HG03520 (cell line): ENCODE measurements at regions not wholly inside any gene's neighbourhood (a gene's known extent, or its start where the extent isn't known, plus 50 kb on each side); places are given as distances from the start of the nearest gene placed in this dataset.

ENCODE experiments used
- ATAC-seq: cut with Tn5 transposase; IDR thresholded peaks from one replicate; pipeline ENCODE4 v1.9.1; 2021; ENCODE audit warnings: mild to moderate bottlenecking, moderate library complexity; ENCODE audit not compliant: unreplicated experiment

- ATAC-seq = no peak
Observed at GRCh38 chr1:5717031-5717682, 275.1 kb downstream of the NPHP4 start.

GRCh38 chr1:5716126-5716525 is 276.1 kb downstream of the NPHP4 start:
- no peak for ATAC-seq

GRCh38 chr1:5713101-5714010 is 278.9 kb downstream of the NPHP4 start:
- ATAC-seq = no peak

- no peak for ATAC-seq
Observed at GRCh38 chr1:5711956-5712645, 280.1 kb downstream of the NPHP4 start.

GRCh38 chr1:5711079-5711478 is 281.1 kb downstream of the NPHP4 start:
- no peak for ATAC-seq

GRCh38 chr1:5709976-5710375 is 282.2 kb downstream of the NPHP4 start:
- no peak for ATAC-seq

- ATAC-seq = no peak
Observed at GRCh38 chr1:5709461-5709975, 282.7 kb downstream of the NPHP4 start.

GRCh38 chr1:5708346-5709245 is 283.6 kb downstream of the NPHP4 start:
- ATAC-seq = no peak

GRCh38 chr1:5707566-5708345 is 284.5 kb downstream of the NPHP4 start:
- no peak for ATAC-seq

- ATAC-seq = no peak
Observed at GRCh38 chr1:5706239-5706638, 286.0 kb downstream of the NPHP4 start.

GRCh38 chr1:5705751-5706150 is 286.5 kb downstream of the NPHP4 start:
- no peak for ATAC-seq

GRCh38 chr1:5704561-5705514 is 287.4 kb downstream of the NPHP4 start:
- no peak for ATAC-seq

- no peak for ATAC-seq
Observed at GRCh38 chr1:5701642-5702041, 290.6 kb downstream of the NPHP4 start.

- ATAC-seq = no peak
Observed at GRCh38 chr1:5693568-5693967, 298.7 kb downstream of the NPHP4 start.

GRCh38 chr1:5692664-5693063 is 299.6 kb downstream of the NPHP4 start:
- no peak for ATAC-seq

- no peak for ATAC-seq
Observed at GRCh38 chr1:5691795-5692509, 300.3 kb downstream of the NPHP4 start.

- ATAC-seq = no peak
Observed at GRCh38 chr1:5690898-5691297, 301.3 kb downstream of the NPHP4 start.

- ATAC-seq = no peak
Observed at GRCh38 chr1:5690291-5690690, 301.9 kb downstream of the NPHP4 start.
